ENCODE measurements at regions not wholly inside any gene's neighbourhood (a gene's known extent, or its start where the extent isn't known, plus 50 kb on each side); places are given as distances from the start of the nearest gene placed in this dataset.

- peak in 1 of 2 experiments; percentile 21 for DNase-seq (ENCODE audit: low read depth in 2 of 2)
These were observed 89.0 kb upstream of the SLC14A2 start for GRCh38 chr18:45526114-45526841.

GRCh38 chr18:45527891-45528290 lies 87.4 kb upstream of the SLC14A2 start:
- DNase-seq (ENCODE audit: low read depth in 2 of 2) = no peak

GRCh38 chr18:45528712-45529336 lies 86.5 kb upstream of the SLC14A2 start:
- DNase-seq (ENCODE audit: low read depth in 2 of 2) = no peak

- DNase-seq (ENCODE audit: low read depth in 2 of 2) = no peak
These were observed 76.8 kb upstream of the SLC14A2 start for GRCh38 chr18:45538444-45538843.

GRCh38 chr18:45539491-45539891 lies 75.8 kb upstream of the SLC14A2 start:
- peak; percentile 81 to 85 for DNase-seq (ENCODE audit: low read depth in 2 of 2)

- peak; percentile 69 to 72 for DNase-seq (ENCODE audit: low read depth in 2 of 2)
These were observed 75.2 kb upstream of the SLC14A2 start for GRCh38 chr18:45540125-45540524.

- no peak for DNase-seq (ENCODE audit: low read depth in 2 of 2)
These were observed 73.9 kb upstream of the SLC14A2 start for GRCh38 chr18:45541421-45541820.

- no peak for DNase-seq (ENCODE audit: low read depth in 2 of 2)
These were observed 73.2 kb upstream of the SLC14A2 start for GRCh38 chr18:45542043-45542442.

GRCh38 chr18:45547910-45548309 lies 67.4 kb upstream of the SLC14A2 start:
- no peak for DNase-seq (ENCODE audit: low read depth in 2 of 2)

GRCh38 chr18:45548614-45549013 lies 66.7 kb upstream of the SLC14A2 start:
- DNase-seq (ENCODE audit: low read depth in 2 of 2) = no peak

- no peak for DNase-seq (ENCODE audit: low read depth in 2 of 2)
These were observed 66.0 kb upstream of the SLC14A2 start for GRCh38 chr18:45549290-45549689.

- no peak for DNase-seq (ENCODE audit: low read depth in 2 of 2)
These were observed 64.0 kb upstream of the SLC14A2 start for GRCh38 chr18:45551142-45551815.

- DNase-seq (ENCODE audit: low read depth in 2 of 2) = no peak
These were observed 61.4 kb upstream of the SLC14A2 start for GRCh38 chr18:45553723-45554388.

- DNase-seq (ENCODE audit: low read depth in 2 of 2) = no peak
These were observed 60.9 kb upstream of the SLC14A2 start for GRCh38 chr18:45554389-45554737.

GRCh38 chr18:45556222-45556621 lies 59.1 kb upstream of the SLC14A2 start:
- DNase-seq (ENCODE audit: low read depth in 2 of 2) = no peak

GRCh38 chr18:45557287-45557686 lies 58.0 kb upstream of the SLC14A2 start:
- no peak for DNase-seq (ENCODE audit: low read depth in 2 of 2)

- no peak for DNase-seq (ENCODE audit: low read depth in 2 of 2)
These were observed 57.5 kb upstream of the SLC14A2 start for GRCh38 chr18:45557779-45558178.

GRCh38 chr18:45559258-45559657 lies 56.0 kb upstream of the SLC14A2 start:
- DNase-seq (ENCODE audit: low read depth in 2 of 2) = no peak

- no peak for DNase-seq (ENCODE audit: low read depth in 2 of 2)
These were observed 54.4 kb upstream of the SLC14A2 start for GRCh38 chr18:45560870-45561269.

- DNase-seq (ENCODE audit: low read depth in 2 of 2) = no peak
These were observed 52.5 kb upstream of the SLC14A2 start for GRCh38 chr18:45562567-45563479.

GRCh38 chr18:45565280-45565970 lies 49.9 kb upstream of the SLC14A2 start:
- DNase-seq (ENCODE audit: low read depth in 2 of 2) = no peak

Measured in fibroblast of skin of left quadriceps (primary cell).